SK-N-SH treated with all-trans-retinoic acid at 6 μM for 48 hours (cell line): ENCODE measurements at regions not wholly inside any gene's neighbourhood (a gene's known extent, or its start where the extent isn't known, plus 50 kb on each side); places are given as distances from the start of the nearest gene placed in this dataset.

Experiments
- ATAC-seq: fragments of 200-7000 bp; cut with Tn5 transposase; 3 replicates; pipeline ENCODE4 v1.9.1; 2020; ENCODE audit warnings: mild to moderate bottlenecking, moderate library complexity
- ARNTL ChIP-seq: fragments of 450-650 bp; formaldehyde crosslinking; IDR thresholded peaks from 2 replicates; pipeline ENCODE4 v1.5.0; 2020; ENCODE audit warnings: low read depth, mild to moderate bottlenecking, moderate library complexity, borderline replicate concordance
- BACH2 ChIP-seq: fragments of 250-450 bp; sonication (Bioruptor Pico); IDR thresholded peaks from 2 replicates; pipeline ENCODE4 v1.9.0; 2021; ENCODE audit warnings: mild to moderate bottlenecking, borderline replicate concordance
- CREB5 ChIP-seq: fragments of 250-450 bp; sonication (Bioruptor Pico); IDR thresholded peaks from 2 replicates; pipeline ENCODE4 v1.5.1; 2020; ENCODE audit warnings: low read depth, mild to moderate bottlenecking, moderate library complexity
- CSDC2 ChIP-seq: fragments of 250-450 bp; sonication (Bioruptor Pico); IDR thresholded peaks from 2 replicates; pipeline ENCODE4 v1.5.0; 2020; ENCODE audit warnings: mild to moderate bottlenecking, moderate library complexity
- ESRRG ChIP-seq: fragments of 250-450 bp; sonication (Bioruptor Pico); IDR thresholded peaks from 2 replicates; pipeline ENCODE4 v1.6.1; 2021; ENCODE audit warnings: mild to moderate bottlenecking
- GLIS3 ChIP-seq: fragments of 250-450 bp; sonication (Bioruptor Pico); IDR thresholded peaks from 2 replicates; pipeline ENCODE4 v1.5.0; 2020; ENCODE audit warnings: mild to moderate bottlenecking, moderate library complexity
- ISL1 ChIP-seq: fragments of 250-450 bp; sonication (Bioruptor Pico); IDR thresholded peaks from 2 replicates; pipeline ENCODE4 v2.1.2; 2022; ENCODE audit warnings: mild to moderate bottlenecking, moderate library complexity
- OSR1 ChIP-seq: fragments of 250-450 bp; sonication (Bioruptor Pico); IDR thresholded peaks from 2 replicates; pipeline ENCODE4 v1.8.0; 2022; ENCODE audit warnings: moderate library complexity, mild to moderate bottlenecking, inconsistent platforms
- PATZ1 ChIP-seq: fragments of 250-450 bp; sonication (Bioruptor Pico); IDR thresholded peaks from 2 replicates; pipeline ENCODE4 v1.8.0; 2020; ENCODE audit warnings: mild to moderate bottlenecking, moderate library complexity, borderline replicate concordance
- RARB ChIP-seq: fragments of 250-450 bp; sonication (Bioruptor Pico); IDR thresholded peaks from 2 replicates; pipeline ENCODE4 v1.8.0; 2021; ENCODE audit warnings: mild to moderate bottlenecking, moderate library complexity
- SNAI2 ChIP-seq: fragments of 250-450 bp; sonication (Bioruptor Pico); IDR thresholded peaks from 2 replicates; pipeline ENCODE4 v1.5.0; 2020; ENCODE audit warnings: mild to moderate bottlenecking, moderate library complexity
- TCF4 ChIP-seq: fragments of 250-450 bp; sonication (Bioruptor Pico); IDR thresholded peaks from 2 replicates; pipeline ENCODE4 v1.8.0; 2021; ENCODE audit warnings: mild to moderate bottlenecking, moderate library complexity, borderline replicate concordance
- TSHZ2 ChIP-seq: fragments of 250-450 bp; sonication (Bioruptor Pico); IDR thresholded peaks from 2 replicates; pipeline ENCODE4 v1.5.0; 2020; ENCODE audit warnings: mild to moderate bottlenecking, moderate library complexity
- ZC3H10 ChIP-seq: fragments of 250-450 bp; sonication (Bioruptor Pico); IDR thresholded peaks from 2 replicates; pipeline ENCODE4 v1.5.1; 2021; ENCODE audit warnings: mild to moderate bottlenecking, moderate library complexity
- ZFP3 ChIP-seq: fragments of 250-450 bp; sonication (Bioruptor Pico); IDR thresholded peaks from 2 replicates; pipeline ENCODE4 v1.5.0; 2020; ENCODE audit warnings: mild to moderate bottlenecking, moderate library complexity
- ZFP30 ChIP-seq: fragments of 450-650 bp; formaldehyde crosslinking; IDR thresholded peaks from 2 replicates; pipeline ENCODE4 v1.5.0; 2022; ENCODE audit warnings: mild to moderate bottlenecking, moderate library complexity
- ZNF565 ChIP-seq: fragments of 450-650 bp; formaldehyde crosslinking; conservative IDR thresholded peaks from 2 replicates; pipeline ENCODE4 v1.5.0; 2020; ENCODE audit warnings: low read depth, mild to moderate bottlenecking, moderate library complexity
- ZNF70 ChIP-seq: fragments of 450-650 bp; formaldehyde crosslinking; IDR thresholded peaks from 2 replicates; pipeline ENCODE4 v1.5.0; 2020; ENCODE audit warnings: mild to moderate bottlenecking, moderate library complexity
- ZNF8 ChIP-seq: fragments of 450-650 bp; formaldehyde crosslinking; IDR thresholded peaks from 2 replicates; pipeline ENCODE4 v1.5.0; 2020; ENCODE audit warnings: mild to moderate bottlenecking, moderate library complexity

GRCh38 chr3:73716418-73716817 lies 91.7 kb upstream of the PDZRN3 start:
- peak; percentile 65 for ATAC-seq
- TF ChIP-seq RARB (CRISPR knock-in tag), result no peak
- no peak for TF ChIP-seq ZNF565
- TF ChIP-seq GLIS3 (CRISPR knock-in tag), result no peak
- no peak for TF ChIP-seq TCF4
- TF ChIP-seq ARNTL (CRISPR knock-in tag), result no peak
- no peak for TF ChIP-seq ZFP30 (CRISPR knock-in tag)
- no peak for TF ChIP-seq BACH2 (CRISPR knock-in tag)
- TF ChIP-seq ISL1, result no peak
- no peak for TF ChIP-seq ZNF8 (CRISPR knock-in tag)
- no peak for TF ChIP-seq CSDC2 (CRISPR knock-in tag)
- TF ChIP-seq ZFP3 (CRISPR knock-in tag), result no peak
- TF ChIP-seq SNAI2 (CRISPR knock-in tag), result no peak
- TF ChIP-seq CREB5 (CRISPR knock-in tag), result no peak
- no peak for TF ChIP-seq ESRRG
- no peak for TF ChIP-seq OSR1 (CRISPR knock-in tag)

- no peak for TF ChIP-seq PATZ1
- TF ChIP-seq ZNF70 (CRISPR knock-in tag), result no peak
- no peak for TF ChIP-seq ARNTL (CRISPR knock-in tag)
- no peak for TF ChIP-seq TSHZ2 (CRISPR knock-in tag)
- no peak for ATAC-seq
Observed at GRCh38 chr3:73710340-73710739, 85.6 kb upstream of the PDZRN3 start.

GRCh38 chr3:73709712-73710111 lies 85.0 kb upstream of the PDZRN3 start:
- no peak for ATAC-seq
- TF ChIP-seq TSHZ2 (CRISPR knock-in tag), result no peak
- TF ChIP-seq TCF4, result no peak
- TF ChIP-seq ZFP30 (CRISPR knock-in tag), result no peak
- TF ChIP-seq ZC3H10 (CRISPR knock-in tag), result no peak
- no peak for TF ChIP-seq GLIS3 (CRISPR knock-in tag)

- no peak for TF ChIP-seq CREB5 (CRISPR knock-in tag)
- no peak for TF ChIP-seq SNAI2 (CRISPR knock-in tag)
- TF ChIP-seq ZC3H10 (CRISPR knock-in tag), result no peak
- ATAC-seq, result no peak
Observed at GRCh38 chr3:73708956-73709355, 84.2 kb upstream of the PDZRN3 start.
